Caco-2 (cell line): ENCODE measurements at regions not wholly inside any gene's neighbourhood (a gene's known extent, or its start where the extent isn't known, plus 50 kb on each side); places are given as distances from the start of the nearest gene placed in this dataset.

Experiments used
- BruUV-seq: library from RNA; stranded (reverse); fragments of 400-500 nt; replicated peaks from 2 replicates; lab custom pipeline; 2021; lab: Mats Ljungman, UMichigan
- CTCF ChIA-PET: fragments of 300-600 bp; sonication (Branson Sonifier 250); formaldehyde crosslinking; loops from one replicate; lab custom pipeline; 2022; ENCODE audit warnings: antibody characterized with exemption; lab: Charles Lee
- POLR2A ChIA-PET: fragments of 300-600 bp; sonication (Branson Sonifier 250); formaldehyde crosslinking; loops from one replicate; lab custom pipeline; 2022; ENCODE audit warnings: antibody characterized with exemption; lab: Charles Lee
- DNase-seq, 2 experiments: peaks; one replicate each; pipeline versions ENCODE4 v3.0.0 to v3.0.0-alpha.2; 2020 to 2022
- H3K27me3 ChIP-seq: replicated peaks from 2 replicates; pipeline ENCODE4 v1.6.0; 2011; ENCODE audit warnings: low read length; ENCODE audit not compliant: control insufficient read depth, insufficient read depth
- H3K36me3 ChIP-seq: 2 replicates; pipeline ENCODE4 v1.5.1; 2011; ENCODE audit warnings: low read length; ENCODE audit not compliant: control insufficient read depth, insufficient read depth
- H3K4me1 ChIP-seq: fragments of 250-450 bp; sonication (Bioruptor Pico); 2 replicates; pipeline ENCODE4 v1.5.1; 2020; ENCODE audit warnings: mild to moderate bottlenecking
- H3K4me3 ChIP-seq: 2 replicates; pipeline ENCODE4 v1.5.1; 2011; ENCODE audit warnings: low read depth, mild to moderate bottlenecking, control low read depth, low read length
- H3K9me3 ChIP-seq: fragments of 250-450 bp; sonication (Bioruptor Pico); 2 replicates; pipeline ENCODE4 v1.5.1; 2020; ENCODE audit warnings: mild to moderate bottlenecking, moderate library complexity
- H3K27ac Mint-ChIP-seq: one replicate; pipeline ENCODE4 v1.8.0; 2022; ENCODE audit warnings: mixed read lengths; ENCODE audit not compliant: unreplicated experiment
- H3K27me3 Mint-ChIP-seq: one replicate; pipeline ENCODE4 v1.8.0; 2022; ENCODE audit warnings: mixed read lengths; ENCODE audit not compliant: insufficient read depth, unreplicated experiment
- H3K36me3 Mint-ChIP-seq: one replicate; pipeline ENCODE4 v1.8.0; 2022; ENCODE audit warnings: mild to moderate bottlenecking, mixed read lengths; ENCODE audit not compliant: insufficient read depth, unreplicated experiment
- H3K4me1 Mint-ChIP-seq: one replicate; pipeline ENCODE4 v1.8.0; 2022; ENCODE audit warnings: low read depth, mixed read lengths; ENCODE audit not compliant: unreplicated experiment
- H3K4me3 Mint-ChIP-seq: one replicate; pipeline ENCODE4 v1.8.0; 2022; ENCODE audit warnings: mild to moderate bottlenecking, moderate library complexity, mixed read lengths; ENCODE audit not compliant: unreplicated experiment
- H3K9me3 Mint-ChIP-seq: one replicate; pipeline ENCODE4 v1.8.0; 2022; ENCODE audit warnings: mixed read lengths; ENCODE audit not compliant: unreplicated experiment
- CTCF ChIP-seq, 2 experiments: fragments of 200-600 bp in 1 of 2; IDR thresholded peaks; 1 replicate in 1 of 2; 2 replicates in 1 of 2; pipeline versions ENCODE4 v1.5.1 to v1.8.0; 2011 to 2022; ENCODE audit warnings: antibody characterized with exemption in 1 of 2, control low read depth in 1 of 2, inconsistent platforms in 1 of 2, low read depth in 1 of 2, low read length in 1 of 2, mild to moderate bottlenecking in 1 of 2, moderate library complexity in 1 of 2; ENCODE audit not compliant: insufficient read depth in 1 of 2, severe bottlenecking in 1 of 2, unreplicated experiment in 1 of 2
- intact Hi-C: fragments of 100-400 bp; cut with micrococcal nuclease; formaldehyde crosslinking; loops from one replicate; pipeline ENCODE4 v1.10.0; 2022; ENCODE audit not compliant: unreplicated experiment

GRCh38 chr5:61651195-61651594, 319.1 kb downstream of the ZSWIM6 start:
- Histone ChIP-seq H3K36me3 (no peaks in the 10 kb centered on the region), H3K4me1 (no peaks in the 10 kb centered on the region), H3K27me3 (no peaks in the 10 kb centered on the region; the same call in 1 of the 2 replicates), H3K4me3 (no peak overlapping the region), H3K9me3 (no peaks in the 10 kb centered on the region)
- TF ChIP-seq CTCF (IDR thresholded peaks at IDR 0.05; ENCODE audit: insufficient read depth in 1 of 2, low read depth in 1 of 2, low read length in 1 of 2, severe bottlenecking in 1 of 2, unreplicated experiment in 1 of 2) = no peak
- CTCF ChIA-PET = no interaction called here
- H3K27ac Mint-ChIP-seq = no peak overlapping the region
- H3K27me3 Mint-ChIP-seq = peaks cover 14% of the 10 kb centered on the region
- POLR2A ChIA-PET = no interaction called here
- no peaks in the 10 kb centered on the region for H3K4me1 Mint-ChIP-seq
- H3K4me3 Mint-ChIP-seq = no peak overlapping the region
- intact Hi-C loops = loop anchor here (10.0 kb wide), 1 partner anchor 376 kb away; no protein-coding TSS in a partner anchor
- H3K9me3 Mint-ChIP-seq = no peaks in the 10 kb centered on the region
- DNase-seq = no peak
- H3K36me3 Mint-ChIP-seq = no peaks in the 10 kb centered on the region
- BruUV-seq = no TSS peak

- peaks cover 14% of the 10 kb centered on the region for H3K27me3 Mint-ChIP-seq
- Histone ChIP-seq H3K27me3 (no peaks in the 10 kb centered on the region; the same call in 1 of the 2 replicates), H3K9me3 (no peaks in the 10 kb centered on the region), H3K36me3 (no peaks in the 10 kb centered on the region), H3K4me1 (no peaks in the 10 kb centered on the region), H3K4me3 (no peak overlapping the region)
- intact Hi-C loops = loop anchor here (10.0 kb wide), 1 partner anchor 378 kb away; no protein-coding TSS in a partner anchor
- no peak for TF ChIP-seq CTCF (IDR thresholded peaks at IDR 0.05; ENCODE audit: insufficient read depth in 1 of 2, low read depth in 1 of 2, low read length in 1 of 2, severe bottlenecking in 1 of 2, unreplicated experiment in 1 of 2)
- H3K36me3 Mint-ChIP-seq = no peaks in the 10 kb centered on the region
- DNase-seq = no peak
- H3K4me1 Mint-ChIP-seq = no peaks in the 10 kb centered on the region
- no peak overlapping the region for H3K27ac Mint-ChIP-seq
- POLR2A ChIA-PET = no interaction called here
- CTCF ChIA-PET = no interaction called here
- no peak overlapping the region for H3K4me3 Mint-ChIP-seq
- no peaks in the 10 kb centered on the region for H3K9me3 Mint-ChIP-seq
- BruUV-seq = no TSS peak
These were observed 320.9 kb downstream of the ZSWIM6 start for GRCh38 chr5:61652916-61653315.

GRCh38 chr5:61653807-61654580, 321.9 kb downstream of the ZSWIM6 start:
- Mint-ChIP-seq H3K4me1 (no peaks in the 10 kb centered on the region), H3K36me3 (no peaks in the 10 kb centered on the region), H3K4me3 (no peak overlapping the region), H3K27me3 (peaks cover 11% of the 10 kb centered on the region), H3K9me3 (no peaks in the 10 kb centered on the region), H3K27ac (no peak overlapping the region)
- DNase-seq = no peak
- no TSS peak for BruUV-seq
- POLR2A ChIA-PET = no interaction called here
- no peaks in the 10 kb centered on the region for H3K4me1 ChIP-seq
- intact Hi-C loops = loop anchor here (10.0 kb wide), 1 partner anchor 379 kb away; no protein-coding TSS in a partner anchor
- H3K36me3 ChIP-seq = no peaks in the 10 kb centered on the region
- H3K27me3 ChIP-seq = no peaks in the 10 kb centered on the region; the same call in 1 of the 2 replicates
- H3K4me3 ChIP-seq = no peak overlapping the region
- CTCF ChIA-PET = no interaction called here
- TF ChIP-seq CTCF (IDR thresholded peaks at IDR 0.05; ENCODE audit: insufficient read depth in 1 of 2, low read depth in 1 of 2, low read length in 1 of 2, severe bottlenecking in 1 of 2, unreplicated experiment in 1 of 2) = no peak
- no peaks in the 10 kb centered on the region for H3K9me3 ChIP-seq
